Upper lobe of left lung (tissue), 6 donors: ENCODE measurements at regions not wholly inside any gene's neighbourhood (a gene's known extent, or its start where the extent isn't known, plus 50 kb on each side); places are given as distances from the start of the nearest gene placed in this dataset.

Experiments
- ATAC-seq, 2 donors: fragments of 200-7000 bp; cut with Tn5 transposase; one replicate each; pipeline ENCODE4 v1.9.1; 2022; ENCODE audit warnings: mild to moderate bottlenecking in 2 of 2, moderate library complexity in 2 of 2; ENCODE audit not compliant: low FRiP score in 2 of 2
- DNase-seq, 2 donors: peaks; one replicate each; pipeline ENCODE4 v3.0.0-alpha.2; 2019 to 2020
- H3K27ac ChIP-seq, 4 donors: fragments of 200-600 bp; sonication (generic); one replicate each; pipeline ENCODE4 v1.5.1; 2016 to 2019
- H3K27me3 ChIP-seq, 4 donors: fragments of 200-600 bp; sonication (generic); one replicate each; pipeline ENCODE4 v1.5.1; 2017 to 2019
- H3K36me3 ChIP-seq, 4 donors: fragments of 200-600 bp; sonication (generic); one replicate each; pipeline ENCODE4 v1.5.1; 2016 to 2019
- H3K4me1 ChIP-seq, 4 donors: fragments of 200-600 bp; sonication (generic); one replicate each; pipeline ENCODE4 v1.5.1; 2018 to 2019
- H3K4me3 ChIP-seq, 4 donors: fragments of 200-600 bp; sonication (generic); one replicate each; pipeline ENCODE4 v1.5.1; 2017 to 2019; ENCODE audit warnings: mild to moderate bottlenecking in 2 of 4, moderate library complexity in 1 of 4
- H3K9me3 ChIP-seq, 4 donors: fragments of 200-600 bp; sonication (generic); one replicate each; pipeline ENCODE4 v1.5.1; 2018 to 2019
- EP300 ChIP-seq, 4 donors: sonication (generic); formaldehyde crosslinking; IDR thresholded peaks; one replicate each; pipeline ENCODE4 v1.5.1; 2017; ENCODE audit warnings: antibody characterized with exemption in 4 of 4, control low read depth in 2 of 4
- POLR2A ChIP-seq, 4 donors: fragments of 450-650 bp; IDR thresholded peaks; one replicate each; pipeline ENCODE4 v1.5.1; 2016 to 2017; ENCODE audit warnings: antibody characterized with exemption in 4 of 4, mild to moderate bottlenecking in 2 of 4
- POLR2AphosphoS5 ChIP-seq, 2 donors: sonication (generic); formaldehyde crosslinking; IDR thresholded peaks; one replicate each; pipeline ENCODE4 v1.5.1; 2017; ENCODE audit warnings: antibody characterized with exemption in 2 of 2
- WGBS, 2 donors: methylation state at CpG; one replicate each; pipeline ENCODE4 v1.1.5; 2017 to 2018; 5-methylcytosine and 5-hydroxymethylcytosine counted together
- TF ChIP-seq, protein P1 (sequence below), 6 experiments: fragments of 450-650 bp in 4 of 6; fragments of 200-600 bp in 2 of 6; sonication (generic) in 2 of 6; IDR thresholded peaks; one replicate each; pipeline ENCODE4 v1.5.1; 2016 to 2019; ENCODE audit warnings: antibody characterized with exemption in 6 of 6
- donor health status: DM: no; HTN: no; CAD: no; lungs with moderate emphysema.
- donor health status: DM: no; HTN: yes; CAD: no; lungs with severe emphysema.

DNA sequence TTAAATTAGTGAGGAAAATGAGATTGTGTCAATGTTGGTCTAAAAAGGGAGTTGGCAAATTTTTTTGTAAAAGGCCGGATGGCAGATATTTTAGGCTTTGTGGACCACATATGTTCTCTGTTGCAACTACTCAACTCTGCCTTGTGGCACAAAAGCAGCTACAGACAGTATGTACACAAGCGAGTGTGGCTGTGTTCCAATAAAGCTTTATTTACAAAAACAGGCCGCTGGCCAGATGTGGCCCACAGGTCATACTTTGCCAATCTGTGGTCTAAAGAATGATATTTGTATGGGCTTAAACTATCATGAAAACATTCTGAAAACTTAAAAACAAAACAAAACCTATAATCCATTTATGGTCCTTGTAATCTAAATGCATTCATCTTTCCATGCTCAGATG lies 228.3 kb downstream of the CLIC5 start:
- Histone ChIP-seq H3K36me3 (no peaks in the 10 kb centered on the region), H3K27me3 (no peaks in the 10 kb centered on the region), H3K4me3 (no peak overlapping the region), H3K27ac (no peak overlapping the region), H3K9me3 (no peaks in the 10 kb centered on the region), H3K4me1 (no peaks in the 10 kb centered on the region)
- TF ChIP-seq, protein P1, sequence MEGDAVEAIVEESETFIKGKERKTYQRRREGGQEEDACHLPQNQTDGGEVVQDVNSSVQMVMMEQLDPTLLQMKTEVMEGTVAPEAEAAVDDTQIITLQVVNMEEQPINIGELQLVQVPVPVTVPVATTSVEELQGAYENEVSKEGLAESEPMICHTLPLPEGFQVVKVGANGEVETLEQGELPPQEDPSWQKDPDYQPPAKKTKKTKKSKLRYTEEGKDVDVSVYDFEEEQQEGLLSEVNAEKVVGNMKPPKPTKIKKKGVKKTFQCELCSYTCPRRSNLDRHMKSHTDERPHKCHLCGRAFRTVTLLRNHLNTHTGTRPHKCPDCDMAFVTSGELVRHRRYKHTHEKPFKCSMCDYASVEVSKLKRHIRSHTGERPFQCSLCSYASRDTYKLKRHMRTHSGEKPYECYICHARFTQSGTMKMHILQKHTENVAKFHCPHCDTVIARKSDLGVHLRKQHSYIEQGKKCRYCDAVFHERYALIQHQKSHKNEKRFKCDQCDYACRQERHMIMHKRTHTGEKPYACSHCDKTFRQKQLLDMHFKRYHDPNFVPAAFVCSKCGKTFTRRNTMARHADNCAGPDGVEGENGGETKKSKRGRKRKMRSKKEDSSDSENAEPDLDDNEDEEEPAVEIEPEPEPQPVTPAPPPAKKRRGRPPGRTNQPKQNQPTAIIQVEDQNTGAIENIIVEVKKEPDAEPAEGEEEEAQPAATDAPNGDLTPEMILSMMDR (IDR thresholded peaks at IDR 0.05): no peak
- TF ChIP-seq EP300 (IDR thresholded peaks at IDR 0.05) (no peak), POLR2A (IDR thresholded peaks at IDR 0.05) (no peak), POLR2AphosphoS5 (IDR thresholded peaks at IDR 0.05) (no peak)
- no peak for DNase-seq
- no peak for ATAC-seq
- 83 to 89% methylated on average over 3 of the region's 3 CpGs for WGBS, 2 donors

DNA sequence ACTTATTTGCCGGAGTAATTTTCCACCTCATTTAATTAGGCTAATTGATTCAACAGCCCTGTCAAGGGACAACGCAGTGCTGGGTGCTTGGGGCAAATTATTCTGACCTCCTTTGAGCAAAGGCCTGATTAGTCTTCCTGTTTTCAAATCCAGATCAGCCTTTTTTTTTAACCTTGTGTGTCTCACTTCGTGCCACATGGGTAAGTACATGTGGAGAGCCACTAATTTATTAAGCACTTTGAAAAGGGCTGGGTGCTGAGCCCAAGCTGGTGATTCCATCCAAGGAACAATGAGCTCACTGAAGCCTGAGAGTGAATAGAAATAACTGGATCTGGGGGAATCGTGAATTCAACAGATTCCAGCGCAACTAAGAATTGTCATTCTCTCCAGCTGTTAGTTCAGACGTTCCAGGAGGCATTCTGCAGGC lies 229.3 kb downstream of the CLIC5 start:
- TF ChIP-seq, protein P1 (IDR thresholded peaks at IDR 0.05): no peak
- no peak for TF ChIP-seq EP300 (IDR thresholded peaks at IDR 0.05)
- no peak for ATAC-seq

DNA sequence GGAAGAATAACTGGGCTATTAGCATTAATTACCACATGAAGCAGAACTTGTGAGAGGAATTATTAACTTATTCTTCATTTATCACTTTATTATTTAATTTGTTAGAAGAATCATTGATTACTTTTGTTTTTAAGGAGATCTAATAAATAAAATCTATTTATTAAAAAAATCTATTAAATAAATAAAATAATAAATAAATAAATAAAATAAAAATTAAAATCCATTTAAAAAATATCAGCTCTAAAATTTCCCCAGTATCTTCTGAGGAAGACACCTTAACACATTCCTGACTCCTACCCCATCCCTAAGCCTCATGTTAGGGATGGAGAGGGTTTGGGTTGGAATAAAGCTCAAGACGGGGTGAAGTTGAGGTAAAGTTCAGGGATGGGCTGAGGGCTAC lies 231.4 kb downstream of the CLIC5 start:
- WGBS, 2 donors: 94 to 100% methylated on average over 1 of the region's 1 CpG
- ATAC-seq: no peak

More for the DNA sequence above, 229.3 kb downstream of the CLIC5 start:
- Histone ChIP-seq H3K36me3 (no peaks in the 10 kb centered on the region), H3K27me3 (no peaks in the 10 kb centered on the region), H3K4me1 (no peaks in the 10 kb centered on the region), H3K9me3 (no peaks in the 10 kb centered on the region), H3K4me3 (no peak overlapping the region), H3K27ac (no peak overlapping the region)
- no peak for DNase-seq
- 80 to 81% methylated on average over 6 of the region's 6 CpGs for WGBS, 2 donors

DNA sequence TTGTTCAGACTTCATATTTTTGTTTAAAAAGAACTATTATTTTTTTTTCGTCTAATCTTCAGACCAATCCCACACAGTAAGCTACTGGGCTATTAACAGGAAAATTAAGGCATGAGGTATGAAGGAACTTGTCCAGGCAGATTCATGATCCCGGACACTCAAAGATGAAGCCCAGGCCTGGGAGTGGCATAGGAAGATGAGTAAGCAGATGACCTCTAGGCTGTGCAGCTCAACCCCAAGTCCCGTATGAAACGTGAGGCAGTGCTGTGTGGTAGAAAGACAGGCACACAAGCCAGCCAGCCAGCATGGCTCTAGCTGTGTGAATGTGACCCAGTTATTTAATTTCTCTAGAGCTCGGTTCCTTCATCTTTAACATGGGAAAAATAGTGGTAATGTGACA lies 231.9 kb downstream of the CLIC5 start:
- DNase-seq: no peak
- TF ChIP-seq POLR2AphosphoS5 (IDR thresholded peaks at IDR 0.05) (no peak), POLR2A (IDR thresholded peaks at IDR 0.05) (no peak), EP300 (IDR thresholded peaks at IDR 0.05) (no peak)
- TF ChIP-seq, protein P1 (IDR thresholded peaks at IDR 0.05): no peak
- Histone ChIP-seq H3K4me1 (no peaks in the 10 kb centered on the region), H3K36me3 (no peaks in the 10 kb centered on the region), H3K9me3 (no peaks in the 10 kb centered on the region), H3K27ac (no peak overlapping the region), H3K27me3 (no peaks in the 10 kb centered on the region), H3K4me3 (no peak overlapping the region)
- ATAC-seq: no peak
- 86 to 95% methylated on average over 5 of the region's 5 CpGs for WGBS, 2 donors

More for the DNA sequence above, 231.4 kb downstream of the CLIC5 start:
- Histone ChIP-seq H3K27ac (no peak overlapping the region), H3K27me3 (no peaks in the 10 kb centered on the region), H3K36me3 (no peaks in the 10 kb centered on the region), H3K4me3 (no peak overlapping the region), H3K4me1 (no peaks in the 10 kb centered on the region), H3K9me3 (no peaks in the 10 kb centered on the region)
- no peak for DNase-seq
- TF ChIP-seq EP300 (IDR thresholded peaks at IDR 0.05): no peak
- TF ChIP-seq, protein P1 (IDR thresholded peaks at IDR 0.05): no peak
- no peak for TF ChIP-seq POLR2AphosphoS5 (IDR thresholded peaks at IDR 0.05)
- TF ChIP-seq POLR2A (IDR thresholded peaks at IDR 0.05): no peak

DNA sequence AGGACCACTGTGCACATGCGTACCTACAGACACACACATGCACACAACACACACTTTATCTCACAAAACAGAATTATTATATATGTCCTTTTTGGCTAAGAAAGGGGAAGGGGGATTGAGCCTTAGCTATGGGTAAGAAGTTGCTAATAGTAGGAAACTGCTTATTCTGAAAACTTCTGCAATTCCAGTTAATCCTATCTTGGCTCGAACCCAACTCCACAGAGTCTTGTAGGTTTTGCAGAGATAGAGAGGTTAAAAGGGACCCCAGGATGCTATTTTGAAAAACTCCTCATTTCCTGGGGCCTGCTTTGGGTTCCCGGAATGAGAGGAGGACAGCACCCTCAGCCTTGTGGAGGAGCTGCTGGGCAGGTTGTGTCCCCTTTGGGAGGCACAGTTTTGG lies 233.8 kb downstream of the CLIC5 start:
- ATAC-seq (no peak), DNase-seq (no peak)
- Histone ChIP-seq H3K36me3 (no peaks in the 10 kb centered on the region), H3K27me3 (no peaks in the 10 kb centered on the region), H3K4me3 (no peak overlapping the region), H3K9me3 (no peaks in the 10 kb centered on the region), H3K4me1 (no peaks in the 10 kb centered on the region), H3K27ac (no peak overlapping the region)
- 97% methylated on average over 3 of the region's 3 CpGs for WGBS, 2 donors
- TF ChIP-seq EP300 (IDR thresholded peaks at IDR 0.05): no peak
- no peak for TF ChIP-seq POLR2AphosphoS5 (IDR thresholded peaks at IDR 0.05)
- TF ChIP-seq, protein P1 (IDR thresholded peaks at IDR 0.05): no peak
- no peak for TF ChIP-seq POLR2A (IDR thresholded peaks at IDR 0.05)
